ENCODE measurements at regions not wholly inside any gene's neighbourhood (a gene's known extent, or its start where the extent isn't known, plus 50 kb on each side); places are given as distances from the start of the nearest gene placed in this dataset.

DNA sequence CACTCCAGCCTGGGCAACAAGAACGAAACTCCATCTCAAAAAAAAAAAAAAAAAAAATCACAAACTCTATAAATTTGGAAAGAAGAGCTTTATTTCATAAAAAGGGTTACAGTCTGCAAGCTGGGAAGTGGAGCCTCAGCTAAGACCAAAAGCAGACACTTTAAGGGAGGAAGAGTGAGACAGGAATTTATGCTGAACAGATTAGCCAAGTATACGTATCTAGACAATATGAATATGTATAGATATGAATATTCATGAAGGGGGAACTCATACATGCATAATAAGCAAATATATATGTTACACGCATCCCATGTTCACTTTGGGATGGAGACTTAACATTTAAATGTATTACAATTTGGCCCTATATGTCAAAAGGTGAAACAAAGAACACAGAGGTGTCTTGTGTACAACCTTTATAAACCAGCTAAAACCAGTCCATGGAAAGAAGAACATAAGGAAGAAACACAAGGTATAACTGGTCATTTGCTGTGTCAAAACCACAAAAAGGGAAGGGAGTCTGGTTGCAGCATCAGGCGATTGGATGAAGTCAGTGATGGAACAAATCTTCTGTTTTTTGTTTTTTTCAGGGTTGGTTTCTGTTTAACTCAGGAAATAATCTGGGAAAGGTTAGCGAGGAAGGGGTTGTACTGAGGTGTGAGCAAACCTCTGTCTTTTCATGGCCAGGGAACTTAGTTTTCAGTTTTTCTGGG lies 130.0 kb upstream of the MAOA start:
- no peak overlapping the region for H3K4me3 ChIP-seq (replicated peaks in 1 of 3; ENCODE audit: low read depth in 2 of 3, low read length in 3 of 3)
- H3K9me3 Mint-ChIP-seq, result peaks cover 7 to 12% (median 9%) of the 10 kb centered on the region in 7 donors
- intact Hi-C loops (cut with micrococcal nuclease), result no loop called here
- H3K79me2 ChIP-seq (ENCODE audit: insufficient read depth, low read length), result no peaks in the 10 kb centered on the region
- peak overlapping the region; percentile 20 for H3K4me2 ChIP-seq (replicated peaks; ENCODE audit: extremely low read depth, low read length, poor library complexity, severe bottlenecking)
- H3K9ac ChIP-seq (ENCODE audit: insufficient read depth, low read length, poor library complexity, severe bottlenecking), result no peak overlapping the region
- no peaks in the 10 kb centered on the region for H3K36me3 ChIP-seq (replicated peaks in 1 of 2; ENCODE audit: control insufficient read depth in 1 of 2, insufficient read depth in 2 of 2, low read length in 2 of 2)
- peaks cover 46% of the 10 kb centered on the region for H3K4me1 Mint-ChIP-seq
- no peaks in the 10 kb centered on the region for H4K20me1 ChIP-seq (ENCODE audit: insufficient read depth, low read length)
- peaks cover 35 to 36% of the 10 kb centered on the region in 2 donors for H3K4me1 ChIP-seq (ENCODE audit: control insufficient read depth in 1 of 2, insufficient read depth in 2 of 2, low read length in 2 of 2)
- TF ChIP-seq, protein P1, sequence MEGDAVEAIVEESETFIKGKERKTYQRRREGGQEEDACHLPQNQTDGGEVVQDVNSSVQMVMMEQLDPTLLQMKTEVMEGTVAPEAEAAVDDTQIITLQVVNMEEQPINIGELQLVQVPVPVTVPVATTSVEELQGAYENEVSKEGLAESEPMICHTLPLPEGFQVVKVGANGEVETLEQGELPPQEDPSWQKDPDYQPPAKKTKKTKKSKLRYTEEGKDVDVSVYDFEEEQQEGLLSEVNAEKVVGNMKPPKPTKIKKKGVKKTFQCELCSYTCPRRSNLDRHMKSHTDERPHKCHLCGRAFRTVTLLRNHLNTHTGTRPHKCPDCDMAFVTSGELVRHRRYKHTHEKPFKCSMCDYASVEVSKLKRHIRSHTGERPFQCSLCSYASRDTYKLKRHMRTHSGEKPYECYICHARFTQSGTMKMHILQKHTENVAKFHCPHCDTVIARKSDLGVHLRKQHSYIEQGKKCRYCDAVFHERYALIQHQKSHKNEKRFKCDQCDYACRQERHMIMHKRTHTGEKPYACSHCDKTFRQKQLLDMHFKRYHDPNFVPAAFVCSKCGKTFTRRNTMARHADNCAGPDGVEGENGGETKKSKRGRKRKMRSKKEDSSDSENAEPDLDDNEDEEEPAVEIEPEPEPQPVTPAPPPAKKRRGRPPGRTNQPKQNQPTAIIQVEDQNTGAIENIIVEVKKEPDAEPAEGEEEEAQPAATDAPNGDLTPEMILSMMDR (IDR thresholded peaks at IDR 0.05), result no peak
- H3K27ac ChIP-seq (ENCODE audit: low read depth in 1 of 2, low read length in 2 of 2), result no peak overlapping the region
- peaks cover 0 to 3% of the 10 kb centered on the region in 2 donors for H3K36me3 Mint-ChIP-seq
- WGBS (ENCODE audit: insufficient coverage), result no CpG with 5 or more reads among the region's 5 CpGs
- peak overlapping the region in 1 of 2 donors; percentile 76 for H3K4me3 Mint-ChIP-seq
- peak overlapping the region in 6 of 7 donors; percentile 3 to 89 (median 63) for H3K27ac Mint-ChIP-seq
- peaks cover 4% of the 10 kb centered on the region in 2 donors for H3K9me3 ChIP-seq (replicated peaks in 1 of 2; ENCODE audit: control insufficient read depth in 1 of 2, insufficient read depth in 1 of 2, low read length in 2 of 2)
- no peaks in the 10 kb centered on the region for H3K27me3 ChIP-seq (ENCODE audit: control insufficient read depth in 2 of 2, insufficient read depth in 2 of 2, low read length in 2 of 2)
- DNase-seq, result peak; percentile 29 to 61 (median 40)
- H2AFZ ChIP-seq (ENCODE audit: insufficient read depth, low read depth, low read length, poor library complexity, severe bottlenecking), result no peak overlapping the region
- H3K27me3 Mint-ChIP-seq (ENCODE audit: low read depth in 3 of 3), result no peaks in the 10 kb centered on the region

DNA sequence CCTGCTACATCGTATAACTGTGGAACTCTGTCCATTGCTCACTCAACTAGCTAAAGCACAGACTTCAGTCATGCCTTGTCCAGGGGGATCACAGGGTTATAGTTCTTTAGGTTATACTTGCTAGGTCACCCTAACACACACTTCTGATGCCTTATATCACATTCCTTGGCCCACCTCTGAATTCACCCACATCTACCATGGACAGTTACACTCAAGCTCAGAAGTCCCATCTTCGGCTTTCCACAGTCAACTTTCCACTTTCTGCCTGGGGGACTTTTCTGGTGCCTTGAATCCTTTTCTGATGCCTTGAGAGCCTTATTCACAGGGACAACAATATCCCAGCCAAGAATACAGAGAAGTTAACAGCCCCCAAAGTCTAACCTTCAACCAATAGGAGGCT lies 129.2 kb upstream of the MAOA start:
- no peaks in the 10 kb centered on the region for H3K36me3 ChIP-seq (replicated peaks in 1 of 2; ENCODE audit: control insufficient read depth in 1 of 2, insufficient read depth in 2 of 2, low read length in 2 of 2)
- peaks cover 4% of the 10 kb centered on the region in 2 donors for H3K9me3 ChIP-seq (replicated peaks in 1 of 2; ENCODE audit: control insufficient read depth in 1 of 2, insufficient read depth in 1 of 2, low read length in 2 of 2)
- H3K79me2 ChIP-seq (ENCODE audit: insufficient read depth, low read length), result no peaks in the 10 kb centered on the region
- H3K4me3 ChIP-seq (replicated peaks in 1 of 3; ENCODE audit: low read depth in 2 of 3, low read length in 3 of 3), result no peak overlapping the region
- Mint-ChIP-seq H3K4me3 (no peak overlapping the region), H3K36me3 (peaks cover 0 to 3% of the 10 kb centered on the region in 2 donors), H3K27me3 (ENCODE audit: low read depth in 3 of 3) (no peaks in the 10 kb centered on the region), H3K27ac (peak overlapping the region in 2 of 7 donors; percentile 6 to 48), H3K4me1 (peaks cover 54% of the 10 kb centered on the region), H3K9me3 (peaks cover 5 to 12% (median 9%) of the 10 kb centered on the region in 7 donors)
- no peaks in the 10 kb centered on the region for H3K27me3 ChIP-seq (ENCODE audit: control insufficient read depth in 2 of 2, insufficient read depth in 2 of 2, low read length in 2 of 2)
- no peak overlapping the region for H2AFZ ChIP-seq (ENCODE audit: insufficient read depth, low read depth, low read length, poor library complexity, severe bottlenecking)
- peaks cover 42 to 43% of the 10 kb centered on the region in 2 donors for H3K4me1 ChIP-seq (ENCODE audit: control insufficient read depth in 1 of 2, insufficient read depth in 2 of 2, low read length in 2 of 2)
- TF ChIP-seq, protein P1 (IDR thresholded peaks at IDR 0.05), result no peak
- H3K4me2 ChIP-seq (replicated peaks; ENCODE audit: extremely low read depth, low read length, poor library complexity, severe bottlenecking), result no peak overlapping the region
- no peak overlapping the region for H3K27ac ChIP-seq (ENCODE audit: low read depth in 1 of 2, low read length in 2 of 2)
- WGBS (ENCODE audit: insufficient coverage), result no CpG with 5 or more reads among the region's 2 CpGs
- no peak for DNase-seq
- no peaks in the 10 kb centered on the region for H4K20me1 ChIP-seq (ENCODE audit: insufficient read depth, low read length)
- intact Hi-C loops (cut with micrococcal nuclease), result no loop called here
- H3K9ac ChIP-seq (ENCODE audit: insufficient read depth, low read length, poor library complexity, severe bottlenecking), result no peak overlapping the region
